ENCODE measurements at regions not wholly inside any gene's neighbourhood (a gene's known extent, or its start where the extent isn't known, plus 50 kb on each side); places are given as distances from the start of the nearest gene placed in this dataset.

GRCh38 chr2:153588408-153588807 lies 109.8 kb upstream of the RPRM start:
- TF ChIP-seq TCF12 (IDR thresholded peaks at IDR 0.05; ENCODE audit: low read depth) (no peak), USF1 (IDR thresholded peaks at IDR 0.05) (no peak), ZBTB7A (IDR thresholded peaks at IDR 0.05; ENCODE audit: low read depth) (no peak), YY1 (IDR thresholded peaks at IDR 0.05; ENCODE audit: low read depth) (no peak), TAF1 (IDR thresholded peaks at IDR 0.05; ENCODE audit: low read depth) (no peak), CREB1 (IDR thresholded peaks at IDR 0.05; ENCODE audit: low read depth) (no peak), CEBPB (IDR thresholded peaks at IDR 0.05) (no peak), RAD21 (IDR thresholded peaks at IDR 0.05; ENCODE audit: low read depth) (no peak), EP300 (IDR thresholded peaks at IDR 0.05; ENCODE audit: borderline replicate concordance) (no peak), EGR1 (IDR thresholded peaks at IDR 0.05) (no peak), FOXM1 (IDR thresholded peaks at IDR 0.05; ENCODE audit: borderline replicate concordance, low read depth) (no peak)

GRCh38 chr2:153589586-153589985 lies 111.0 kb upstream of the RPRM start:
- TF ChIP-seq RAD21 (IDR thresholded peaks at IDR 0.05; ENCODE audit: low read depth) (no peak), NFIC (IDR thresholded peaks at IDR 0.05) (no peak), ZBTB7A (IDR thresholded peaks at IDR 0.05; ENCODE audit: low read depth) (no peak), TCF12 (IDR thresholded peaks at IDR 0.05; ENCODE audit: low read depth) (no peak), MAX (IDR thresholded peaks at IDR 0.05) (no peak), CREB1 (IDR thresholded peaks at IDR 0.05; ENCODE audit: low read depth) (no peak), CEBPB (IDR thresholded peaks at IDR 0.05) (no peak), FOXM1 (IDR thresholded peaks at IDR 0.05; ENCODE audit: borderline replicate concordance, low read depth) (no peak), EGR1 (IDR thresholded peaks at IDR 0.05) (no peak), TEAD4 (IDR thresholded peaks at IDR 0.05) (no peak)

GRCh38 chr2:153595939-153596338 lies 117.4 kb upstream of the RPRM start:
- TF ChIP-seq YY1 (IDR thresholded peaks at IDR 0.05; ENCODE audit: low read depth) (peak; percentile 75), CEBPB (IDR thresholded peaks at IDR 0.05) (no peak), TEAD4 (IDR thresholded peaks at IDR 0.05) (no peak), MAX (IDR thresholded peaks at IDR 0.05) (0 out of 2 replicates have a peak, but pooled peaks have one; percentile 13), NFIC (IDR thresholded peaks at IDR 0.05) (peak; percentile 70), USF1 (IDR thresholded peaks at IDR 0.05) (no peak)

- no peak for TF ChIP-seq TAF1 (IDR thresholded peaks at IDR 0.05; ENCODE audit: low read depth)
- no peak for TF ChIP-seq REST (IDR thresholded peaks at IDR 0.05; ENCODE audit: low read depth)
- TF ChIP-seq TCF12 (IDR thresholded peaks at IDR 0.05; ENCODE audit: low read depth): no peak
- TF ChIP-seq EGR1 (IDR thresholded peaks at IDR 0.05): no peak
- TF ChIP-seq TEAD4 (IDR thresholded peaks at IDR 0.05): no peak
- no peak for TF ChIP-seq EP300 (IDR thresholded peaks at IDR 0.05; ENCODE audit: borderline replicate concordance)
- TF ChIP-seq YY1 (IDR thresholded peaks at IDR 0.05; ENCODE audit: low read depth): no peak
- TF ChIP-seq ZBTB7A (IDR thresholded peaks at IDR 0.05; ENCODE audit: low read depth): no peak
- TF ChIP-seq CEBPB (IDR thresholded peaks at IDR 0.05): no peak
- TF ChIP-seq USF1 (IDR thresholded peaks at IDR 0.05): no peak
Measured at GRCh38 chr2:153601812-153602211, 123.2 kb upstream of the RPRM start.

GRCh38 chr2:153604133-153604532 lies 125.6 kb upstream of the RPRM start:
- TF ChIP-seq YY1 (IDR thresholded peaks at IDR 0.05; ENCODE audit: low read depth): no peak
- TF ChIP-seq REST (IDR thresholded peaks at IDR 0.05; ENCODE audit: low read depth): no peak
- TF ChIP-seq CREB1 (IDR thresholded peaks at IDR 0.05; ENCODE audit: low read depth): no peak
- no peak for TF ChIP-seq ZBTB7A (IDR thresholded peaks at IDR 0.05; ENCODE audit: low read depth)
- TF ChIP-seq EGR1 (IDR thresholded peaks at IDR 0.05): no peak
- no peak for TF ChIP-seq MAX (IDR thresholded peaks at IDR 0.05)
- TF ChIP-seq CEBPB (IDR thresholded peaks at IDR 0.05): no peak
- TF ChIP-seq EP300 (IDR thresholded peaks at IDR 0.05; ENCODE audit: borderline replicate concordance): no peak
- no peak for TF ChIP-seq NFIC (IDR thresholded peaks at IDR 0.05)
- no peak for TF ChIP-seq TEAD4 (IDR thresholded peaks at IDR 0.05)
- TF ChIP-seq USF1 (IDR thresholded peaks at IDR 0.05): no peak
- no peak for TF ChIP-seq FOXM1 (IDR thresholded peaks at IDR 0.05; ENCODE audit: borderline replicate concordance, low read depth)

All from Ishikawa (cell line).